HG03025 (cell line): ENCODE measurements at regions not wholly inside any gene's neighbourhood (a gene's known extent, or its start where the extent isn't known, plus 50 kb on each side); places are given as distances from the start of the nearest gene placed in this dataset.
"Not testable (repeated sequence)": the region's sequence is repeated elsewhere in the genome, so short reads cannot be mapped to it uniquely, and the experiment has no call there.

Experiments
- ATAC-seq: cut with Tn5 transposase; IDR thresholded peaks from one replicate; pipeline ENCODE4 v1.9.1; 2021; ENCODE audit warnings: mild to moderate bottlenecking, moderate library complexity; ENCODE audit not compliant: unreplicated experiment, low FRiP score

- ATAC-seq = no peak
Measured at GRCh38 chr4:124055896-124056295, 656.6 kb downstream of the ANKRD50 start.

- ATAC-seq = peak; percentile 87
Measured at GRCh38 chr4:124060261-124060918, 652.1 kb downstream of the ANKRD50 start.

- ATAC-seq = no peak
Measured at GRCh38 chr4:124061413-124061812, 651.1 kb downstream of the ANKRD50 start.

GRCh38 chr4:124065422-124065821, 647.1 kb downstream of the ANKRD50 start:
- ATAC-seq = no peak

GRCh38 chr4:124065936-124066335, 646.6 kb downstream of the ANKRD50 start:
- no peak for ATAC-seq

GRCh38 chr4:124066595-124066994, 645.9 kb downstream of the ANKRD50 start:
- no peak for ATAC-seq

- no peak for ATAC-seq
Measured at GRCh38 chr4:124067046-124067445, 645.5 kb downstream of the ANKRD50 start.

- no peak for ATAC-seq
Measured at GRCh38 chr4:124070688-124071484, 641.6 kb downstream of the ANKRD50 start.

- not testable (repeated sequence) for ATAC-seq
Measured at GRCh38 chr4:124075276-124075675, 637.3 kb downstream of the ANKRD50 start.

GRCh38 chr4:124079174-124079780, 633.3 kb downstream of the ANKRD50 start:
- ATAC-seq = no peak

- ATAC-seq = no peak
Measured at GRCh38 chr4:124083711-124084110, 628.8 kb downstream of the ANKRD50 start.

GRCh38 chr4:124085561-124086180, 626.9 kb downstream of the ANKRD50 start:
- ATAC-seq = no peak

- no peak for ATAC-seq
Measured at GRCh38 chr4:124090021-124090420, 622.5 kb downstream of the ANKRD50 start.

- no peak for ATAC-seq
Measured at GRCh38 chr4:124092101-124092500, 620.4 kb downstream of the ANKRD50 start.

- ATAC-seq = no peak
Measured at GRCh38 chr4:124092541-124092984, 620.0 kb downstream of the ANKRD50 start.

- ATAC-seq = no peak
Measured at GRCh38 chr4:124095621-124096020, 616.9 kb downstream of the ANKRD50 start.

GRCh38 chr4:124096290-124096689, 616.2 kb downstream of the ANKRD50 start:
- no peak for ATAC-seq

GRCh38 chr4:124097447-124097846, 615.1 kb downstream of the ANKRD50 start:
- no peak for ATAC-seq

GRCh38 chr4:124104101-124104500, 608.4 kb downstream of the ANKRD50 start:
- no peak for ATAC-seq

GRCh38 chr4:124104628-124105027, 607.9 kb downstream of the ANKRD50 start:
- no peak for ATAC-seq

GRCh38 chr4:124105212-124105611, 607.3 kb downstream of the ANKRD50 start:
- no peak for ATAC-seq
